HG02759 (cell line): ENCODE measurements at regions not wholly inside any gene's neighbourhood (a gene's known extent, or its start where the extent isn't known, plus 50 kb on each side); places are given as distances from the start of the nearest gene placed in this dataset.

Experiments
- ATAC-seq: cut with Tn5 transposase; IDR thresholded peaks from one replicate; pipeline ENCODE4 v1.9.1; 2021; ENCODE audit warnings: mild to moderate bottlenecking, moderate library complexity; ENCODE audit not compliant: unreplicated experiment

- no peak for ATAC-seq
Observed at GRCh38 chr2:147520817-147521216, 324.0 kb upstream of the ACVR2A start.

- no peak for ATAC-seq
Observed at GRCh38 chr2:147519178-147519577, 325.7 kb upstream of the ACVR2A start.

- ATAC-seq: no peak
Observed at GRCh38 chr2:147515213-147515612, 329.6 kb upstream of the ACVR2A start.

- ATAC-seq: no peak
Observed at GRCh38 chr2:147512206-147512605, 332.6 kb upstream of the ACVR2A start.

- no peak for ATAC-seq
Observed at GRCh38 chr2:147511491-147511948, 333.3 kb upstream of the ACVR2A start.

GRCh38 chr2:147509821-147510220, 335.0 kb upstream of the ACVR2A start:
- no peak for ATAC-seq

GRCh38 chr2:147506889-147507288, 337.9 kb upstream of the ACVR2A start:
- ATAC-seq: no peak

GRCh38 chr2:147502711-147503290, 342.0 kb upstream of the ACVR2A start:
- ATAC-seq: no peak

- no peak for ATAC-seq
Observed at GRCh38 chr2:147501968-147502367, 342.9 kb upstream of the ACVR2A start.

GRCh38 chr2:147500819-147501395, 343.9 kb upstream of the ACVR2A start:
- ATAC-seq: no peak

GRCh38 chr2:147500229-147500628, 344.6 kb upstream of the ACVR2A start:
- peak; percentile 12 for ATAC-seq

- ATAC-seq: peak; percentile 69
Observed at GRCh38 chr2:147499785-147500184, 345.0 kb upstream of the ACVR2A start.

GRCh38 chr2:147495734-147496133, 349.1 kb upstream of the ACVR2A start:
- ATAC-seq: no peak

GRCh38 chr2:147492471-147492870, 352.4 kb upstream of the ACVR2A start:
- ATAC-seq: no peak

- ATAC-seq: no peak
Observed at GRCh38 chr2:147491506-147491905, 353.3 kb upstream of the ACVR2A start.

- no peak for ATAC-seq
Observed at GRCh38 chr2:147490401-147491261, 354.2 kb upstream of the ACVR2A start.

GRCh38 chr2:147488472-147488871, 356.4 kb upstream of the ACVR2A start:
- no peak for ATAC-seq

- ATAC-seq: no peak
Observed at GRCh38 chr2:147487978-147488289, 356.9 kb upstream of the ACVR2A start.

- no peak for ATAC-seq
Observed at GRCh38 chr2:147487286-147487977, 357.4 kb upstream of the ACVR2A start.

GRCh38 chr2:147485210-147485851, 359.5 kb upstream of the ACVR2A start:
- no peak for ATAC-seq

- ATAC-seq: no peak
Observed at GRCh38 chr2:147483911-147484310, 360.9 kb upstream of the ACVR2A start.
